Putamen (tissue), 1 donor: ENCODE measurements at regions not wholly inside any gene's neighbourhood (a gene's known extent, or its start where the extent isn't known, plus 50 kb on each side); places are given as distances from the start of the nearest gene placed in this dataset.
"Not testable (repeated sequence)": the region's sequence is repeated elsewhere in the genome, so short reads cannot be mapped to it uniquely, and the experiment has no call there.

Source experiments
- DNase-seq: peaks from one replicate; pipeline ENCODE4 v3.0.0-alpha.2; 2016; ENCODE audit warnings: low spot score

- DNase-seq: no peak
These were observed 51.1 kb upstream of the NUDT6 start for GRCh38 chr4:122973465-122973864.

- no peak for DNase-seq
These were observed 53.7 kb upstream of the NUDT6 start for GRCh38 chr4:122976111-122976510.

GRCh38 chr4:122977103-122977502 is 54.7 kb upstream of the NUDT6 start:
- no peak for DNase-seq

GRCh38 chr4:122978109-122978508 is 55.7 kb upstream of the NUDT6 start:
- no peak for DNase-seq

- no peak for DNase-seq
These were observed 56.4 kb upstream of the NUDT6 start for GRCh38 chr4:122978789-122979188.

- no peak for DNase-seq
These were observed 58.5 kb upstream of the NUDT6 start for GRCh38 chr4:122980860-122981259.

- DNase-seq: no peak
These were observed 66.3 kb upstream of the NUDT6 start for GRCh38 chr4:122988696-122989095.

GRCh38 chr4:122990891-122991290 is 68.5 kb upstream of the NUDT6 start:
- no peak for DNase-seq

GRCh38 chr4:122992057-122992456 is 69.7 kb upstream of the NUDT6 start:
- DNase-seq: no peak

- no peak for DNase-seq
These were observed 70.2 kb upstream of the NUDT6 start for GRCh38 chr4:122992641-122993040.

- DNase-seq: no peak
These were observed 74.0 kb upstream of the NUDT6 start for GRCh38 chr4:122996350-122996749.

GRCh38 chr4:122997463-122998101 is 75.2 kb upstream of the NUDT6 start:
- DNase-seq: no peak

GRCh38 chr4:123004079-123004478 is 81.7 kb upstream of the NUDT6 start:
- DNase-seq: not testable (repeated sequence)

- not testable (repeated sequence) for DNase-seq
These were observed 82.7 kb upstream of the NUDT6 start for GRCh38 chr4:123005126-123005525.

GRCh38 chr4:123007679-123008078 is 85.3 kb upstream of the NUDT6 start:
- DNase-seq: no peak

GRCh38 chr4:123012416-123012815 is 90.0 kb upstream of the NUDT6 start:
- DNase-seq: not testable (repeated sequence)

GRCh38 chr4:123014038-123014437 is 91.6 kb upstream of the NUDT6 start:
- no peak for DNase-seq

- DNase-seq: no peak
These were observed 94.7 kb upstream of the NUDT6 start for GRCh38 chr4:123017078-123017477.

- no peak for DNase-seq
These were observed 95.4 kb upstream of the NUDT6 start for GRCh38 chr4:123017636-123018395.

GRCh38 chr4:123018396-123018775 is 96.0 kb upstream of the NUDT6 start:
- no peak for DNase-seq

- DNase-seq: no peak
These were observed 97.9 kb upstream of the NUDT6 start for GRCh38 chr4:123020285-123020684.

GRCh38 chr4:123023647-123024046 is 101.2 kb upstream of the NUDT6 start:
- no peak for DNase-seq

GRCh38 chr4:123024710-123025109 is 102.3 kb upstream of the NUDT6 start:
- DNase-seq: no peak

GRCh38 chr4:123025398-123025797 is 103.0 kb upstream of the NUDT6 start:
- DNase-seq: no peak
